PFSK-1 (cell line): ENCODE measurements at regions not wholly inside any gene's neighbourhood (a gene's known extent, or its start where the extent isn't known, plus 50 kb on each side); places are given as distances from the start of the nearest gene placed in this dataset.

Source experiments
- FOXP2 ChIP-seq: optimal IDR thresholded peaks from 2 replicates; pipeline ENCODE3; 2011; ENCODE audit warnings: borderline replicate concordance, control low read depth, inconsistent platforms; ENCODE audit not compliant: insufficient read depth; ENCODE audit errors: extremely low read length, extremely low read depth
- POLR2AphosphoS5 ChIP-seq: IDR thresholded peaks from 2 replicates; pipeline ENCODE4 v1.6.1; 2012; ENCODE audit warnings: low read depth, mild to moderate bottlenecking, control low read depth, low read length, moderate library complexity
- REST ChIP-seq, 2 experiments: IDR thresholded peaks; 2 replicates each; pipeline versions ENCODE4 v1.6.1 to v1.8.0; 2011 to 2012; ENCODE audit warnings: low read depth in 2 of 2, low read length in 2 of 2, control low read depth in 1 of 2, inconsistent platforms in 1 of 2, mild to moderate bottlenecking in 1 of 2, moderate library complexity in 1 of 2; ENCODE audit not compliant: insufficient read depth in 1 of 2
- SIN3A ChIP-seq: IDR thresholded peaks from 2 replicates; pipeline ENCODE4 v1.6.1; 2012; ENCODE audit warnings: mild to moderate bottlenecking, low read length, moderate library complexity, borderline replicate concordance; ENCODE audit not compliant: insufficient read depth
- TAF1 ChIP-seq: IDR thresholded peaks from 2 replicates; pipeline ENCODE4 v1.6.1; 2012; ENCODE audit warnings: low read length, control low read depth, borderline replicate concordance; ENCODE audit not compliant: insufficient read depth

- TF ChIP-seq POLR2AphosphoS5 = no peak
Measured at GRCh38 chr10:6356280-6356793, 153.6 kb downstream of the PFKFB3 start.

GRCh38 chr10:6361869-6362268 lies 159.1 kb downstream of the PFKFB3 start:
- TF ChIP-seq POLR2AphosphoS5 (no peak), SIN3A (no peak), TAF1 (no peak)

- TF ChIP-seq POLR2AphosphoS5 = no peak
- TF ChIP-seq REST (IDR thresholded peaks at IDR 0.05; ENCODE audit: insufficient read depth in 1 of 2, low read depth in 2 of 2, low read length in 2 of 2) = no peak
- no peak for TF ChIP-seq TAF1
- TF ChIP-seq SIN3A = no peak
- no peak for TF ChIP-seq FOXP2
Measured at GRCh38 chr10:6362879-6363278, 160.1 kb downstream of the PFKFB3 start.

GRCh38 chr10:6363511-6363910 lies 160.8 kb downstream of the PFKFB3 start:
- TF ChIP-seq POLR2AphosphoS5 (no peak), FOXP2 (no peak), REST (IDR thresholded peaks at IDR 0.05; ENCODE audit: insufficient read depth in 1 of 2, low read depth in 2 of 2, low read length in 2 of 2) (no peak), TAF1 (no peak), SIN3A (no peak)

- TF ChIP-seq FOXP2 = no peak
- TF ChIP-seq TAF1 = no peak
- TF ChIP-seq REST (IDR thresholded peaks at IDR 0.05; ENCODE audit: insufficient read depth in 1 of 2, low read depth in 2 of 2, low read length in 2 of 2) = no peak
- no peak for TF ChIP-seq POLR2AphosphoS5
- TF ChIP-seq SIN3A = no peak
Measured at GRCh38 chr10:6364283-6364682, 161.6 kb downstream of the PFKFB3 start.

- TF ChIP-seq POLR2AphosphoS5 (no peak), REST (IDR thresholded peaks at IDR 0.05; ENCODE audit: insufficient read depth in 1 of 2, low read depth in 2 of 2, low read length in 2 of 2) (no peak), TAF1 (no peak), SIN3A (no peak), FOXP2 (no peak)
Measured at GRCh38 chr10:6364893-6365292, 162.2 kb downstream of the PFKFB3 start.
